K562 (cell line): ENCODE measurements at regions not wholly inside any gene's neighbourhood (a gene's known extent, or its start where the extent isn't known, plus 50 kb on each side); places are given as distances from the start of the nearest gene placed in this dataset.

Source experiments
- ATAC-seq: fragments of 200-7000 bp; cut with Tn5 transposase; 3 replicates; pipeline ENCODE4 v1.9.1; 2020; ENCODE audit warnings: moderate library complexity
- BruUV-seq: library from RNA; stranded (reverse); fragments of 400-500 nt; replicated peaks from 2 replicates; lab custom pipeline; 2021; lab: Mats Ljungman, UMichigan
- CTCF ChIA-PET: fragments of 300-600 bp; formaldehyde crosslinking; extraction: SDS; loops from one replicate; lab custom pipeline; 2021; ENCODE audit warnings: low intra/inter-chr PET ratio; lab: Yijun Ruan, JAX
- POLR2A ChIA-PET: fragments of 300-600, 350-650 bp; sonication (Branson Sonifier 250); formaldehyde crosslinking; extraction: SDS; loops from one replicate; lab custom pipeline; 2021; ENCODE audit warnings: antibody characterized with exemption, inconsistent platforms; lab: Yijun Ruan, JAX
- DNase-seq, 4 experiments: peaks; one replicate each; pipeline versions ENCODE4 v3.0.0 to v3.0.0-alpha.2; 2011 to 2018; ENCODE audit warnings: low spot score in 3 of 4, mixed read lengths in 3 of 4; ENCODE audit errors: extremely low read depth in 1 of 4
- FAIRE-seq: peaks from 2 replicates; lab custom pipeline; 2011; peaks lifted over from hg19 to GRCh38; lab: Jason Lieb, UNC
- H2AFZ ChIP-seq: 2 replicates; pipeline ENCODE4 v1.6.0; 2011; ENCODE audit warnings: low read depth, low read length, control low read depth, inconsistent platforms
- H3K27ac ChIP-seq: fragments of 200-600 bp; 3 replicates; pipeline ENCODE4 v1.8.0; 2011; ENCODE audit warnings: low read depth, mild to moderate bottlenecking, control low read depth, inconsistent platforms, low read length, moderate library complexity, mixed read lengths; ENCODE audit errors: extremely low read depth
- H3K27me3 ChIP-seq, 2 experiments: fragments of 300-600 bp in 1 of 2; 2 replicates in 1 of 2; 3 replicates in 1 of 2; pipeline versions ENCODE4 v1.6.0 to v1.8.0; 2011; ENCODE audit warnings: inconsistent platforms in 2 of 2, low read length in 2 of 2, mild to moderate bottlenecking in 1 of 2, mixed read lengths in 1 of 2, moderate library complexity in 1 of 2; ENCODE audit not compliant: control insufficient read depth in 2 of 2, insufficient read depth in 2 of 2
- H3K36me3 ChIP-seq: fragments of 300-600 bp; 3 replicates; pipeline ENCODE4 v1.8.0; 2011; ENCODE audit warnings: mild to moderate bottlenecking, low read length, inconsistent platforms; ENCODE audit not compliant: control insufficient read depth, insufficient read depth
- H3K4me1 ChIP-seq, 2 experiments: fragments of 200-600 bp in 1 of 2; replicated peaks in 1 of 2; 2 replicates in 1 of 2; 3 replicates in 1 of 2; pipeline versions ENCODE4 v1.5.1 to v1.8.0; 2011; ENCODE audit warnings: inconsistent platforms in 2 of 2, low read length in 2 of 2, mild to moderate bottlenecking in 1 of 2, mixed read lengths in 1 of 2, moderate library complexity in 1 of 2; ENCODE audit not compliant: control insufficient read depth in 2 of 2, insufficient read depth in 2 of 2
- H3K4me2 ChIP-seq: 2 replicates; pipeline ENCODE4 v1.6.1; 2011; ENCODE audit warnings: low read length, control low read depth, inconsistent platforms, mixed read lengths; ENCODE audit not compliant: insufficient read depth
- H3K4me3 ChIP-seq: fragments of 200-600 bp; sonication (generic), shearing (Covaris generic); 2 replicates; pipeline ENCODE4 v1.5.1; 2016; ENCODE audit warnings: control low read depth, inconsistent platforms
- H3K79me2 ChIP-seq: fragments of 200-600 bp; 3 replicates; pipeline ENCODE4 v1.8.0; 2011; ENCODE audit warnings: low read length, inconsistent platforms; ENCODE audit not compliant: control insufficient read depth, insufficient read depth
- H3K9ac ChIP-seq, 2 experiments: 2 replicates each; pipeline versions ENCODE4 v1.6.0 to v1.6.1; 2011; ENCODE audit warnings: low read depth in 2 of 2, low read length in 2 of 2, control low read depth in 1 of 2, inconsistent platforms in 1 of 2, mild to moderate bottlenecking in 1 of 2, mixed read lengths in 1 of 2; ENCODE audit not compliant: insufficient read depth in 1 of 2
- H3K9me1 ChIP-seq: one replicate; pipeline ENCODE4 v1.6.0; 2011; ENCODE audit warnings: inconsistent platforms, mild to moderate bottlenecking, low read length, moderate library complexity; ENCODE audit not compliant: control insufficient read depth, insufficient read depth
- H3K9me3 ChIP-seq: replicated peaks from 2 replicates; pipeline ENCODE4 v1.5.1; 2011; ENCODE audit warnings: low read depth, low read length, inconsistent platforms; ENCODE audit not compliant: control insufficient read depth, insufficient read depth
- H4K20me1 ChIP-seq: replicated peaks from 2 replicates; pipeline ENCODE4 v1.6.1; 2011; ENCODE audit warnings: low read length, inconsistent platforms, mixed read lengths; ENCODE audit not compliant: control insufficient read depth, insufficient read depth
- GABPA ChIP-seq: fragments of 200-800 bp; sonication (Bioruptor generic); conservative IDR thresholded peaks from 2 replicates; pipeline ENCODE4 v1.6.1; 2016; ENCODE audit warnings: low read depth, missing genetic modification characterization, missing compliant biosample characterization
- SMARCB1 ChIP-seq: IDR thresholded peaks from 2 replicates; pipeline ENCODE4 v1.6.1; 2011; ENCODE audit warnings: improper control_type of control experiment, low read depth; ENCODE audit not compliant: insufficient read length
- WGBS: fragments of 100-300 bp; shearing (Covaris generic); methylation state at CpG from one replicate; pipeline ENCODE4 v1.1.6; 2016; ENCODE audit warnings: low coverage, mixed read lengths; ENCODE audit not compliant: insufficient coverage; ENCODE audit errors: missing lambda C conversion rate; 5-methylcytosine and 5-hydroxymethylcytosine counted together
- in situ Hi-C: fragments of 300-500 bp; cut with MboI; formaldehyde crosslinking; loops from 4 replicates; pipeline ENCODE4 v1.15.0; 2018; ENCODE audit warnings: inconsistent platforms, mixed read lengths
- intact Hi-C: fragments of 100-400 bp; cut with micrococcal nuclease; formaldehyde crosslinking; loops from 2 replicates; pipeline ENCODE4 v1.14.2; 2022
- TF ChIP-seq, protein P1 (sequence below), 3 experiments: fragments of 200-800 bp in 1 of 3; fragments of 250-450 bp in 1 of 3; fragments of 450-650 bp in 1 of 3; sonication (Bioruptor Pico) in 1 of 3; sonication (Bioruptor generic) in 1 of 3; formaldehyde crosslinking in 1 of 3; IDR thresholded peaks; 2 replicates each; pipeline versions ENCODE4 v1.6.1 to v1.8.0; 2016 to 2022; ENCODE audit warnings: mild to moderate bottlenecking in 2 of 3, missing genetic modification characterization in 2 of 3, missing compliant biosample characterization in 1 of 3, moderate library complexity in 1 of 3
- TF ChIP-seq, protein P2 (sequence below): sonication (generic); formaldehyde crosslinking; IDR thresholded peaks from 2 replicates; pipeline ENCODE4 v1.8.0; 2022; ENCODE audit warnings: mild to moderate bottlenecking, missing genetic modification reagents

DNA sequence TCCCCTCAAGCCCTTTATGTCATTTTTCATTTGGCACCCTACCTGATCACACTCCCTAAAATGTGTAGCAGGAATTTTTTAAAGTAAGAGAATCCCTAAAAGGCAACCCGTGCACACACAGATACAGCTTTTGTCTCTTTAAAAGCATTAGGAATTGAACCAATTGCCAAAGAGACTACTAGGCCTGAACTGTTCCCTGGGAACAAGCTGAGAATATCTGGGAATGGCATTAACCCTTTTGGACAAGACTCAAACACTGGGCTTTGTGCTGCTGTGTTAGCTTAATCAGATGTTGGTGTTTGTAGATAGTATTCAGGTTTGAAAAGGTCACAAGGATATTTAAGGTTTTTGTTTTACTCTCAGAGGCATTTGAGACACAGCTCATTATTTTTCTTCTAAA is 414.4 kb upstream of the PDZRN3 start (continued):
- TF ChIP-seq, protein P1, sequence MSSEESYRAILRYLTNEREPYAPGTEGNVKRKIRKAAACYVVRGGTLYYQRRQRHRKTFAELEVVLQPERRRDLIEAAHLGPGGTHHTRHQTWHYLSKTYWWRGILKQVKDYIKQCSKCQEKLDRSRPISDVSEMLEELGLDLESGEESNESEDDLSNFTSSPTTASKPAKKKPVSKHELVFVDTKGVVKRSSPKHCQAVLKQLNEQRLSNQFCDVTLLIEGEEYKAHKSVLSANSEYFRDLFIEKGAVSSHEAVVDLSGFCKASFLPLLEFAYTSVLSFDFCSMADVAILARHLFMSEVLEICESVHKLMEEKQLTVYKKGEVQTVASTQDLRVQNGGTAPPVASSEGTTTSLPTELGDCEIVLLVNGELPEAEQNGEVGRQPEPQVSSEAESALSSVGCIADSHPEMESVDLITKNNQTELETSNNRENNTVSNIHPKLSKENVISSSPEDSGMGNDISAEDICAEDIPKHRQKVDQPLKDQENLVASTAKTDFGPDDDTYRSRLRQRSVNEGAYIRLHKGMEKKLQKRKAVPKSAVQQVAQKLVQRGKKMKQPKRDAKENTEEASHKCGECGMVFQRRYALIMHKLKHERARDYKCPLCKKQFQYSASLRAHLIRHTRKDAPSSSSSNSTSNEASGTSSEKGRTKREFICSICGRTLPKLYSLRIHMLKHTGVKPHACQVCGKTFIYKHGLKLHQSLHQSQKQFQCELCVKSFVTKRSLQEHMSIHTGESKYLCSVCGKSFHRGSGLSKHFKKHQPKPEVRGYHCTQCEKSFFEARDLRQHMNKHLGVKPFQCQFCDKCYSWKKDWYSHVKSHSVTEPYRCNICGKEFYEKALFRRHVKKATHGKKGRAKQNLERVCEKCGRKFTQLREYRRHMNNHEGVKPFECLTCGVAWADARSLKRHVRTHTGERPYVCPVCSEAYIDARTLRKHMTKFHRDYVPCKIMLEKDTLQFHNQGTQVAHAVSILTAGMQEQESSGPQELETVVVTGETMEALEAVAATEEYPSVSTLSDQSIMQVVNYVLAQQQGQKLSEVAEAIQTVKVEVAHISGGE (CRISPR knock-in tag; IDR thresholded peaks at IDR 0.05) = no peak

DNA sequence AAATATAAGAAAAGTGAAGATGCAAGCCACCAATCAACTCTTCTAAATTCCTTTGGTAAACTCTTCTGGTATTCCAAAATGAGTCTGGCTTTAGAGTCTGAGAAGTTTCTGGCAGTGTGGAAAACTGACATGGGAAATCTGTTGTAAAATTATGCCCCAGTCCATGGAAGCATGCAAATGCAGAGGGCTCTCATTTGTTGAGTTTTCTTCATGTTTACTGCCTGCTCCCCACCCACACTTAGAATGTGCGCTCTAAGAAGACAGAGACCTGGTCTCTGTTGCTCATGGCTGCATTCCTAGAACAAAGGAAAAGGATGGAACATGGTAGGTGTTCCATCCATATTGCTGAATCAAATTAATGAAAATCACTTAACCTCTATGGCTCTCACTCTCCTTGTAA is 411.8 kb upstream of the PDZRN3 start:
- no TSS peak for BruUV-seq
- Histone ChIP-seq H3K4me3 (no peak overlapping the region), H3K36me3 (no peaks in the 10 kb centered on the region), H3K4me2 (no peak overlapping the region), H3K27ac (no peak overlapping the region), H3K79me2 (no peaks in the 10 kb centered on the region), H3K9me1 (no peaks in the 10 kb centered on the region), H3K9me3 (no peaks in the 10 kb centered on the region), H4K20me1 (no peaks in the 10 kb centered on the region), H3K27me3 (no peaks in the 10 kb centered on the region), H3K9ac (no peak overlapping the region), H3K4me1 (no peaks in the 10 kb centered on the region), H2AFZ (no peak overlapping the region)
- DNase-seq (no peak), FAIRE-seq (no peak), ATAC-seq (no peak)
- ChIA-PET POLR2A (no interaction called here), CTCF (no interaction called here)
- TF ChIP-seq, protein P2, sequence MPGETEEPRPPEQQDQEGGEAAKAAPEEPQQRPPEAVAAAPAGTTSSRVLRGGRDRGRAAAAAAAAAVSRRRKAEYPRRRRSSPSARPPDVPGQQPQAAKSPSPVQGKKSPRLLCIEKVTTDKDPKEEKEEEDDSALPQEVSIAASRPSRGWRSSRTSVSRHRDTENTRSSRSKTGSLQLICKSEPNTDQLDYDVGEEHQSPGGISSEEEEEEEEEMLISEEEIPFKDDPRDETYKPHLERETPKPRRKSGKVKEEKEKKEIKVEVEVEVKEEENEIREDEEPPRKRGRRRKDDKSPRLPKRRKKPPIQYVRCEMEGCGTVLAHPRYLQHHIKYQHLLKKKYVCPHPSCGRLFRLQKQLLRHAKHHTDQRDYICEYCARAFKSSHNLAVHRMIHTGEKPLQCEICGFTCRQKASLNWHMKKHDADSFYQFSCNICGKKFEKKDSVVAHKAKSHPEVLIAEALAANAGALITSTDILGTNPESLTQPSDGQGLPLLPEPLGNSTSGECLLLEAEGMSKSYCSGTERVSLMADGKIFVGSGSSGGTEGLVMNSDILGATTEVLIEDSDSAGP (CRISPR knock-in tag) = no peak
- no peak for TF ChIP-seq GABPA (tag)
- TF ChIP-seq SMARCB1 = no peak
- intact Hi-C loops = no loop called here
- no CpG with 5 or more reads among the region's 1 CpG for WGBS
- in situ Hi-C loops = no loop called here
